ENCODE measurements at regions not wholly inside any gene's neighbourhood (a gene's known extent, or its start where the extent isn't known, plus 50 kb on each side); places are given as distances from the start of the nearest gene placed in this dataset.
"Not testable (repeated sequence)": the region's sequence is repeated elsewhere in the genome, so short reads cannot be mapped to it uniquely, and the experiment has no call there.

- peaks cover 2% of the 10 kb centered on the region for H3K36me3 Mint-ChIP-seq
- no peaks in the 10 kb centered on the region for H3K4me1 Mint-ChIP-seq
- peaks cover 0 to 3% (median 0%) of the 10 kb centered on the region in 3 donors for H3K9me3 Mint-ChIP-seq
- no peaks in the 10 kb centered on the region for H3K27me3 Mint-ChIP-seq
- no peak overlapping the region for H3K4me3 Mint-ChIP-seq
- no peak overlapping the region for H3K27ac Mint-ChIP-seq
Observed at GRCh38 chr3:161641287-161641686, 144.7 kb downstream of the OTOL1 start.

GRCh38 chr3:161644891-161645635, 148.5 kb downstream of the OTOL1 start:
- no peak overlapping the region for H3K4me3 Mint-ChIP-seq
- peaks cover 2% of the 10 kb centered on the region for H3K36me3 Mint-ChIP-seq
- no peak overlapping the region for H3K27ac Mint-ChIP-seq
- no peaks in the 10 kb centered on the region for H3K27me3 Mint-ChIP-seq
- H3K4me1 Mint-ChIP-seq, result no peaks in the 10 kb centered on the region
- peaks cover 0 to 3% (median 3%) of the 10 kb centered on the region in 3 donors for H3K9me3 Mint-ChIP-seq

GRCh38 chr3:161647936-161648470, 151.4 kb downstream of the OTOL1 start:
- Mint-ChIP-seq H3K36me3 (no peaks in the 10 kb centered on the region), H3K4me3 (no peak overlapping the region), H3K9me3 (peaks cover 0 to 3% (median 3%) of the 10 kb centered on the region in 3 donors), H3K4me1 (no peaks in the 10 kb centered on the region), H3K27me3 (no peaks in the 10 kb centered on the region), H3K27ac (no peak overlapping the region)

- H3K36me3 Mint-ChIP-seq, result no peaks in the 10 kb centered on the region
- no peaks in the 10 kb centered on the region for H3K4me1 Mint-ChIP-seq
- no peaks in the 10 kb centered on the region for H3K27me3 Mint-ChIP-seq
- H3K4me3 Mint-ChIP-seq, result no peak overlapping the region
- H3K9me3 Mint-ChIP-seq, result peaks cover 1 to 5% (median 4%) of the 10 kb centered on the region in 3 donors
- peak overlapping the region in 1 of 3 donors; percentile 21 for H3K27ac Mint-ChIP-seq
Observed at GRCh38 chr3:161649900-161650484, 153.4 kb downstream of the OTOL1 start.

- Mint-ChIP-seq H3K36me3 (no peaks in the 10 kb centered on the region), H3K9me3 (peaks cover 1 to 10% (median 2%) of the 10 kb centered on the region in 3 donors), H3K27ac (no peak overlapping the region), H3K4me1 (no peaks in the 10 kb centered on the region), H3K4me3 (no peak overlapping the region), H3K27me3 (no peaks in the 10 kb centered on the region)
Observed at GRCh38 chr3:161657786-161658185, 161.2 kb downstream of the OTOL1 start.

- Mint-ChIP-seq H3K36me3 (peaks cover 4% of the 10 kb centered on the region), H3K9me3 (peaks cover 2 to 15% (median 5%) of the 10 kb centered on the region in 3 donors), H3K27me3 (no peaks in the 10 kb centered on the region), H3K27ac (no peak overlapping the region), H3K4me3 (no peak overlapping the region), H3K4me1 (no peaks in the 10 kb centered on the region)
Observed at GRCh38 chr3:161671141-161671540, 174.5 kb downstream of the OTOL1 start.

DNA sequence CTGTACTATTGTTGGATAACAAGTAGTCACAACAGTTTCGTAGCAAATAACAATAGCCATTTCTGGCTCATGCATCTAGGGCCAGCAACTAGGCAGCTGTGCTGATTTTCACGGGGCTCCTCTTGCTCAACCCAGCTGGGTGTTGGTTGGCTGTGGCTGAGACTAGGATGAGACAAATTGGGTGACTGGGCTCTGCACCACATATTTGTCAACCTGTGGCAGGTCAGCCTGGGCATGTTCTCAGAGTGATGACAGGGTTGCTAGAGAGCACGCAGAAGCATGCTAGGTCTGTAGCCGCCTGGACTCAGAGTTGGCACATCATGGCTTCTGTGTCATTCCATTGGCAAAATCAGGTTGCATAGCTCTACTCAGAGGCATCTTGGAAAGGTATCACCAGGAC, 175.9 kb downstream of the OTOL1 start:
- Mint-ChIP-seq H3K36me3 (peaks cover 4% of the 10 kb centered on the region), H3K4me1 (no peaks in the 10 kb centered on the region), H3K9me3 (peaks cover 2 to 10% (median 5%) of the 10 kb centered on the region in 3 donors), H3K27ac (no peak overlapping the region), H3K4me3 (no peak overlapping the region), H3K27me3 (no peaks in the 10 kb centered on the region)

- peaks cover 4% of the 10 kb centered on the region for H3K36me3 Mint-ChIP-seq
- no peaks in the 10 kb centered on the region for H3K27me3 Mint-ChIP-seq
- no peak overlapping the region for H3K4me3 Mint-ChIP-seq
- peaks cover 2 to 8% (median 7%) of the 10 kb centered on the region in 3 donors for H3K9me3 Mint-ChIP-seq
- no peak overlapping the region for H3K27ac Mint-ChIP-seq
- no peaks in the 10 kb centered on the region for H3K4me1 Mint-ChIP-seq
Observed at GRCh38 chr3:161673866-161674265, 177.3 kb downstream of the OTOL1 start.

- Mint-ChIP-seq H3K4me3 (no peak overlapping the region), H3K27me3 (no peaks in the 10 kb centered on the region), H3K4me1 (no peaks in the 10 kb centered on the region), H3K36me3 (peaks cover 4% of the 10 kb centered on the region), H3K27ac (no peak overlapping the region), H3K9me3 (peaks cover 2 to 7% (median 5%) of the 10 kb centered on the region in 3 donors)
Observed at GRCh38 chr3:161674402-161674801, 177.8 kb downstream of the OTOL1 start.

DNA sequence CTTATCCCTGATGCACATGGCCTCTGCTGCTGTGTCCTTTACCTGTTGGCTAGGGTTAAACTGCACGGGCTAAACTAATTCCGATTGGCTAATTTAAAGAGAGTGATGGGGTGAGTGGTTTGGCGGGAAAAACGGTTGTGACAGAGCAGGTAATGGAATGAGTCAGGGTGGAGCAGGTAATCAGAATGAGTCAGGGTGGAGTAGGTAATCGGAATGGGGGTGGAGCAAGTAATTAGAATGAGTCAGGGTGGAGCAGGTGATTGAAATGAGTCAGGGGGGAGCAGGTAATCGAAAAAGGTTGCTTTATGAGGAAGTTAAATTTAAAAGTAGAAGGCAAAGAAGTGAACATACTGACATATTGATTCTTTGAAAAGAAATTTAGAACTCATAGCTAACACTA, 185.2 kb downstream of the OTOL1 start:
- not testable (repeated sequence) for H3K9me3 Mint-ChIP-seq, H3K36me3 Mint-ChIP-seq, H3K4me3 Mint-ChIP-seq, H3K27me3 Mint-ChIP-seq, H3K4me1 Mint-ChIP-seq, H3K27ac Mint-ChIP-seq

DNA sequence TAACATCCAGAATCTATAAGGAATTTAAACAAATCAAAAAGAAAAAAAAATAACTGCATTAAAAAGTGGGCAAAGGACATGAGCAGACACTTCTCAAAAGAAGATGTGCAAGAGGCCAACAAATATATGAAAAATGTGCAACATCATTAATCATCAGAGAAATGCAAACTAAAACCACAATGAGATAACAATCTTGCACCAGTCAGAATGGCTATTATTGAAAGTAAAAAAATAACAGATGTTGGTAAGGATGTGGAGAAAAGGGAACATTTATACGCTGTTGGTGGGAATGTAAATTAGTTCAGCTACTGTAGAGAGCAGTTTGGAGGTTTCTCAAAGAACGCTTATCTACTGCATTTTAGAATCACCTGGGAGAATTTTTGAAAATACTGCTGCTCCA, 186.1 kb downstream of the OTOL1 start:
- Mint-ChIP-seq H3K36me3 (no peaks in the 10 kb centered on the region), H3K27me3 (no peaks in the 10 kb centered on the region), H3K4me1 (no peaks in the 10 kb centered on the region), H3K4me3 (no peak overlapping the region), H3K9me3 (peaks cover 4 to 10% (median 5%) of the 10 kb centered on the region in 3 donors), H3K27ac (no peak overlapping the region)

GRCh38 chr3:161689584-161690298, 193.1 kb downstream of the OTOL1 start:
- Mint-ChIP-seq H3K36me3 (no peaks in the 10 kb centered on the region), H3K4me3 (no peak overlapping the region), H3K27ac (no peak overlapping the region), H3K4me1 (no peaks in the 10 kb centered on the region), H3K9me3 (peaks cover 4 to 14% (median 4%) of the 10 kb centered on the region in 3 donors), H3K27me3 (no peaks in the 10 kb centered on the region)

DNA sequence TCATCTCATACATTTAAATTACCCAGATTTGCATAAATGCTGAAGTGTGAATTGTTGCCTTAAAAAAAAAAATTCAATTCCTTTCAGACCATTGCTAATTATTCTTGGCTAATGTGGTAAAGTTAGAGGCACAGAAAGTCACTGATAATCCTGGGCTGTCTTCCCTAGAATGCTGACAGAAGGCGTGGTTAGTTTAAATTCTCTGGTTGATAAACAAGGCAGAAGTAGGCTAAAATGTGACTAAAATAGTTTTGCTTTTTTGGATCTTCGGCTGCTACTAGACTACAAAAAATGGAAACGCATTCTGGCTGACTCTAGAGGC, 193.7 kb downstream of the OTOL1 start:
- no peak overlapping the region for H3K4me3 Mint-ChIP-seq
- H3K36me3 Mint-ChIP-seq, result no peaks in the 10 kb centered on the region
- H3K4me1 Mint-ChIP-seq, result no peaks in the 10 kb centered on the region
- no peaks in the 10 kb centered on the region for H3K27me3 Mint-ChIP-seq
- H3K9me3 Mint-ChIP-seq, result peaks cover 2 to 14% (median 4%) of the 10 kb centered on the region in 3 donors
- no peak overlapping the region for H3K27ac Mint-ChIP-seq

DNA sequence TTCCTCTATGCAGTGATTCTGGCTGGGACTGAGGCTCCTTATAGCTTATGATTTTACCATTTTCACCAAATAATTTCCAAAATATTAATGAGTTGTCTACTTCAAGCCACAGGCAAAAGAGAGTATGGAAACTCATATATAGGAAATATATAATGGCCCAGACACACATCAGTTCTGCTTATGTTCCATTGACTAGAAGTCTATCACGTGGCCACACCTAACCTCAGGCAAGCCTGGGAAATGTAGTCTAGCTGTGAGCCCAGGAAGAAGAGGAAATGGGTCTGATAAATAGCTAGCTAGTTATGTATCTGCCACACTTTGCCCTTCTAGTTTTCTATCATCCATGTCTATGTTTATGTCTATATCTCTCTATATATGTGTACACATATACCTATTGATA, 195.1 kb downstream of the OTOL1 start:
- H3K36me3 Mint-ChIP-seq, result no peaks in the 10 kb centered on the region
- no peaks in the 10 kb centered on the region for H3K27me3 Mint-ChIP-seq
- H3K4me3 Mint-ChIP-seq, result no peak overlapping the region
- H3K9me3 Mint-ChIP-seq, result peaks cover 2 to 7% (median 4%) of the 10 kb centered on the region in 3 donors
- no peak overlapping the region for H3K27ac Mint-ChIP-seq
- no peaks in the 10 kb centered on the region for H3K4me1 Mint-ChIP-seq
